ENCODE measurements at regions not wholly inside any gene's neighbourhood (a gene's known extent, or its start where the extent isn't known, plus 50 kb on each side); places are given as distances from the start of the nearest gene placed in this dataset.
A peak's percentile ranks its signal among the peaks of the same experiment; 100 is the strongest.

GRCh38 chr9:87085073-87085472 lies 137.8 kb upstream of the GAS1 start:
- DNase-seq (ENCODE audit: unreplicated experiment): no peak
- no peak overlapping the region for H3K4me3 Mint-ChIP-seq (ENCODE audit: unreplicated experiment)
- no peak overlapping the region for H3K27ac Mint-ChIP-seq (ENCODE audit: low read depth, unreplicated experiment)
- peaks cover 20% of the 10 kb centered on the region for H3K9me3 Mint-ChIP-seq (ENCODE audit: unreplicated experiment)
- intact Hi-C loops (cut with micrococcal nuclease): no loop called here
- ChIA-PET CTCF (interaction anchor here (0.7 kb wide), 1 partner anchor 16 kb away, joined by 3 read pairs; no protein-coding TSS in a partner anchor), POLR2A (no interaction called here)
- H3K27me3 Mint-ChIP-seq (ENCODE audit: insufficient read depth, unreplicated experiment): no peaks in the 10 kb centered on the region
- H3K4me1 Mint-ChIP-seq (ENCODE audit: insufficient read depth, unreplicated experiment): no peaks in the 10 kb centered on the region
- no peak for TF ChIP-seq CTCF (IDR thresholded peaks at IDR 0.05; ENCODE audit: unreplicated experiment)
- H3K36me3 Mint-ChIP-seq (ENCODE audit: insufficient read depth, unreplicated experiment): no peaks in the 10 kb centered on the region
- BruUV-seq (replicated peaks): no TSS peak

GRCh38 chr9:87085521-87085920 lies 138.2 kb upstream of the GAS1 start:
- CTCF ChIA-PET: interaction anchor here (0.7 kb wide), 1 partner anchor 16 kb away, joined by 3 read pairs; no protein-coding TSS in a partner anchor
- POLR2A ChIA-PET: no interaction called here
- no peaks in the 10 kb centered on the region for H3K4me1 Mint-ChIP-seq (ENCODE audit: insufficient read depth, unreplicated experiment)
- no TSS peak for BruUV-seq (replicated peaks)
- no peaks in the 10 kb centered on the region for H3K36me3 Mint-ChIP-seq (ENCODE audit: insufficient read depth, unreplicated experiment)
- DNase-seq (ENCODE audit: unreplicated experiment): no peak
- no peaks in the 10 kb centered on the region for H3K27me3 Mint-ChIP-seq (ENCODE audit: insufficient read depth, unreplicated experiment)
- peaks cover 19% of the 10 kb centered on the region for H3K9me3 Mint-ChIP-seq (ENCODE audit: unreplicated experiment)
- no peak overlapping the region for H3K4me3 Mint-ChIP-seq (ENCODE audit: unreplicated experiment)
- TF ChIP-seq CTCF (IDR thresholded peaks at IDR 0.05; ENCODE audit: unreplicated experiment): no peak
- no peak overlapping the region for H3K27ac Mint-ChIP-seq (ENCODE audit: low read depth, unreplicated experiment)
- intact Hi-C loops (cut with micrococcal nuclease): no loop called here

- peaks cover 19% of the 10 kb centered on the region for H3K9me3 Mint-ChIP-seq (ENCODE audit: unreplicated experiment)
- H3K27ac Mint-ChIP-seq (ENCODE audit: low read depth, unreplicated experiment): no peak overlapping the region
- BruUV-seq (replicated peaks): no TSS peak
- H3K4me3 Mint-ChIP-seq (ENCODE audit: unreplicated experiment): no peak overlapping the region
- no peaks in the 10 kb centered on the region for H3K27me3 Mint-ChIP-seq (ENCODE audit: insufficient read depth, unreplicated experiment)
- H3K36me3 Mint-ChIP-seq (ENCODE audit: insufficient read depth, unreplicated experiment): no peaks in the 10 kb centered on the region
- intact Hi-C loops (cut with micrococcal nuclease): no loop called here
- TF ChIP-seq CTCF (IDR thresholded peaks at IDR 0.05; ENCODE audit: unreplicated experiment): no peak
- ChIA-PET POLR2A (no interaction called here), CTCF (interaction anchor here (0.6 kb wide), 1 partner anchor 88 kb away, joined by 3 read pairs; no protein-coding TSS in a partner anchor)
- DNase-seq (ENCODE audit: unreplicated experiment): no peak
- H3K4me1 Mint-ChIP-seq (ENCODE audit: insufficient read depth, unreplicated experiment): no peaks in the 10 kb centered on the region
Measured at GRCh38 chr9:87086221-87086818, 139.0 kb upstream of the GAS1 start.

- no TSS peak for BruUV-seq (replicated peaks)
- POLR2A ChIA-PET: interaction anchor here (0.7 kb wide), 1 partner anchor 713 kb away, joined by 3 read pairs; no protein-coding TSS in a partner anchor
- Mint-ChIP-seq H3K27ac (ENCODE audit: low read depth, unreplicated experiment) (no peak overlapping the region), H3K27me3 (ENCODE audit: insufficient read depth, unreplicated experiment) (no peaks in the 10 kb centered on the region), H3K9me3 (ENCODE audit: unreplicated experiment) (peaks cover 17% of the 10 kb centered on the region), H3K36me3 (ENCODE audit: insufficient read depth, unreplicated experiment) (no peaks in the 10 kb centered on the region), H3K4me3 (ENCODE audit: unreplicated experiment) (no peak overlapping the region), H3K4me1 (ENCODE audit: insufficient read depth, unreplicated experiment) (no peaks in the 10 kb centered on the region)
- DNase-seq (ENCODE audit: unreplicated experiment): peak; percentile 20
- CTCF ChIA-PET: interaction anchor here (0.7 to 0.9 kb wide), 2 partner anchors 10 to 32 kb away, joined by 4 read pairs; no protein-coding TSS in a partner anchor
- intact Hi-C loops (cut with micrococcal nuclease): no loop called here
- TF ChIP-seq CTCF (IDR thresholded peaks at IDR 0.05; ENCODE audit: unreplicated experiment): no peak
Measured at GRCh38 chr9:87087197-87087596, 139.9 kb upstream of the GAS1 start.
